ENCODE measurements at regions not wholly inside any gene's neighbourhood (a gene's known extent, or its start where the extent isn't known, plus 50 kb on each side); places are given as distances from the start of the nearest gene placed in this dataset.

DNA sequence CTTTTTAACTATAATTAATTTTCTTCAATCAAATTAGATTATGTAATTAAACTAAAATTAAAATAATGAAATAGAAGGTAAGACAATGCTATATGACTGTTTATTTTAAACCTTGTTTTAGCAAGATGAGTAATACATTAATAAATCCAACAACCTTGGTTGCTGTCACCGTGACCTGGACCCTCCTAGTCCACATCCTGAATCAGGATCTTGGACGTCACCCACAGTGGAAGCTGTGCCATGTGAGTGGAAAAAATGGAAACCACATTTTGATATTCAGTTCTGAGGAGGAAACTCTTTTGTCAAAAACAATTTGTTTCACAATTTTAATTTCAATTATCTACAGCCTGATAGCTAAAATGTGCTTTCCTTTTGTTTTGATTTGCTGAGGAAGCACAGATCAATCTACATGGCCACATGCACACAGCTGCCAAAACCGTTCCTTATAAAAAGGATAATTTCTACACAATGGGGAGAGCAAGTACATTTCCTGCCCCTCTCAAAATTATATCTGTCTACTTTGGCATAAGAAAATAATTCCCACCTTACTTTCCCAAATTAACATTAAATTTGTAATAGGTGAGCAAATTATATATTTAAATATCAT is 255.5 kb downstream of the RASSF9 start:
- TF ChIP-seq, protein P1, sequence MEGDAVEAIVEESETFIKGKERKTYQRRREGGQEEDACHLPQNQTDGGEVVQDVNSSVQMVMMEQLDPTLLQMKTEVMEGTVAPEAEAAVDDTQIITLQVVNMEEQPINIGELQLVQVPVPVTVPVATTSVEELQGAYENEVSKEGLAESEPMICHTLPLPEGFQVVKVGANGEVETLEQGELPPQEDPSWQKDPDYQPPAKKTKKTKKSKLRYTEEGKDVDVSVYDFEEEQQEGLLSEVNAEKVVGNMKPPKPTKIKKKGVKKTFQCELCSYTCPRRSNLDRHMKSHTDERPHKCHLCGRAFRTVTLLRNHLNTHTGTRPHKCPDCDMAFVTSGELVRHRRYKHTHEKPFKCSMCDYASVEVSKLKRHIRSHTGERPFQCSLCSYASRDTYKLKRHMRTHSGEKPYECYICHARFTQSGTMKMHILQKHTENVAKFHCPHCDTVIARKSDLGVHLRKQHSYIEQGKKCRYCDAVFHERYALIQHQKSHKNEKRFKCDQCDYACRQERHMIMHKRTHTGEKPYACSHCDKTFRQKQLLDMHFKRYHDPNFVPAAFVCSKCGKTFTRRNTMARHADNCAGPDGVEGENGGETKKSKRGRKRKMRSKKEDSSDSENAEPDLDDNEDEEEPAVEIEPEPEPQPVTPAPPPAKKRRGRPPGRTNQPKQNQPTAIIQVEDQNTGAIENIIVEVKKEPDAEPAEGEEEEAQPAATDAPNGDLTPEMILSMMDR (tag by site-specific recombination; IDR thresholded peaks at IDR 0.05): no peak
- TF ChIP-seq PRDM1 (tag by site-specific recombination; IDR thresholded peaks at IDR 0.05) (no peak), SALL2 (tag by site-specific recombination; IDR thresholded peaks at IDR 0.05; ENCODE audit: borderline replicate concordance) (no peak), YY1 (tag by site-specific recombination; IDR thresholded peaks at IDR 0.05) (no peak), ZNF155 (tag by site-specific recombination; IDR thresholded peaks at IDR 0.05) (no peak), ZNF768 (tag by site-specific recombination; IDR thresholded peaks at IDR 0.05) (no peak)
- TF ChIP-seq, protein P2, sequence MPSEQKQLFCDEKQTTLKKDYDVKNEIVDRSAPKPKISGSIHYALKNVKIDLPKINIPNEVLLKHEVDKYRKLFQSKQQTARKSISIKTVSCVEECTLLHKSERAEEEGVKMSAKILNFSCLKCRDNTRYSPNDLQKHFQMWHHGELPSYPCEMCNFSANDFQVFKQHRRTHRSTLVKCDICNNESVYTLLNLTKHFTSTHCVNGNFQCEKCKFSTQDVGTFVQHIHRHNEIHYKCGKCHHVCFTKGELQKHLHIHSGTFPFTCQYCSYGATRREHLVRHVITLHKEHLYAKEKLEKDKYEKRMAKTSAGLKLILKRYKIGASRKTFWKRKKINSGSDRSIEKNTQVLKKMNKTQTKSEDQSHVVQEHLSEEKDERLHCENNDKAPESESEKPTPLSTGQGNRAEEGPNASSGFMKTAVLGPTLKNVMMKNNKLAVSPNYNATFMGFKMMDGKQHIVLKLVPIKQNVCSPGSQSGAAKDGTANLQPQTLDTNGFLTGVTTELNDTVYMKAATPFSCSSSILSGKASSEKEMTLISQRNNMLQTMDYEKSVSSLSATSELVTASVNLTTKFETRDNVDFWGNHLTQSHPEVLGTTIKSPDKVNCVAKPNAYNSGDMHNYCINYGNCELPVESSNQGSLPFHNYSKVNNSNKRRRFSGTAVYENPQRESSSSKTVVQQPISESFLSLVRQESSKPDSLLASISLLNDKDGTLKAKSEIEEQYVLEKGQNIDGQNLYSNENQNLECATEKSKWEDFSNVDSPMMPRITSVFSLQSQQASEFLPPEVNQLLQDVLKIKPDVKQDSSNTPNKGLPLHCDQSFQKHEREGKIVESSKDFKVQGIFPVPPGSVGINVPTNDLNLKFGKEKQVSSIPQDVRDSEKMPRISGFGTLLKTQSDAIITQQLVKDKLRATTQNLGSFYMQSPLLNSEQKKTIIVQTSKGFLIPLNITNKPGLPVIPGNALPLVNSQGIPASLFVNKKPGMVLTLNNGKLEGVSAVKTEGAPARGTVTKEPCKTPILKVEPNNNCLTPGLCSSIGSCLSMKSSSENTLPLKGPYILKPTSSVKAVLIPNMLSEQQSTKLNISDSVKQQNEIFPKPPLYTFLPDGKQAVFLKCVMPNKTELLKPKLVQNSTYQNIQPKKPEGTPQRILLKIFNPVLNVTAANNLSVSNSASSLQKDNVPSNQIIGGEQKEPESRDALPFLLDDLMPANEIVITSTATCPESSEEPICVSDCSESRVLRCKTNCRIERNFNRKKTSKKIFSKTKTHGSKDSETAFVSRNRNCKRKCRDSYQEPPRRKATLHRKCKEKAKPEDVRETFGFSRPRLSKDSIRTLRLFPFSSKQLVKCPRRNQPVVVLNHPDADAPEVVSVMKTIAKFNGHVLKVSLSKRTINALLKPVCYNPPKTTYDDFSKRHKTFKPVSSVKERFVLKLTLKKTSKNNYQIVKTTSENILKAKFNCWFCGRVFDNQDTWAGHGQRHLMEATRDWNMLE (tag by site-specific recombination; conservative IDR thresholded peaks at IDR 0.05; ENCODE audit: low read depth): no peak

Data from HEK293 (cell line).